GM23248 (cell line): ENCODE measurements at regions not wholly inside any gene's neighbourhood (a gene's known extent, or its start where the extent isn't known, plus 50 kb on each side); places are given as distances from the start of the nearest gene placed in this dataset.
"Not testable (repeated sequence)": the region's sequence is repeated elsewhere in the genome, so short reads cannot be mapped to it uniquely, and the experiment has no call there.

Experiments
- DNase-seq: peaks from one replicate; pipeline ENCODE4 v3.0.0-alpha.2; 2015
- H2AFZ ChIP-seq: fragments of 200-600 bp; sonication (generic); 2 replicates; pipeline ENCODE4 v1.6.1; 2016; ENCODE audit warnings: antibody characterized with exemption
- H3F3A ChIP-seq: fragments of 200-600 bp; sonication (generic); 2 replicates; pipeline ENCODE4 v1.6.1; 2016; ENCODE audit warnings: mild to moderate bottlenecking, antibody characterized with exemption, mixed run types; ENCODE audit not compliant: insufficient read depth
- H3K27ac ChIP-seq: fragments of 200-600 bp; sonication (generic); 2 replicates; pipeline ENCODE4 v1.5.1; 2016; ENCODE audit warnings: mild to moderate bottlenecking
- H3K27me3 ChIP-seq: fragments of 200-600 bp; sonication (generic); replicated peaks from 2 replicates; pipeline ENCODE4 v1.6.1; 2016; ENCODE audit warnings: mild to moderate bottlenecking; ENCODE audit not compliant: insufficient read depth
- H3K36me3 ChIP-seq: fragments of 200-600 bp; sonication (generic); 2 replicates; pipeline ENCODE4 v1.6.1; 2016; ENCODE audit warnings: low read depth, mild to moderate bottlenecking
- H3K4me1 ChIP-seq: fragments of 200-600 bp; sonication (generic); 2 replicates; pipeline ENCODE4 v1.6.1; 2016; ENCODE audit warnings: mild to moderate bottlenecking; ENCODE audit not compliant: insufficient read depth
- H3K4me2 ChIP-seq: fragments of 200-600 bp; sonication (generic); one replicate; pipeline ENCODE4 v1.6.1; 2016; ENCODE audit warnings: mild to moderate bottlenecking; ENCODE audit not compliant: unreplicated experiment
- H3K4me3 ChIP-seq: fragments of 200-600 bp; sonication (generic); 2 replicates; pipeline ENCODE4 v1.5.1; 2016; ENCODE audit warnings: mild to moderate bottlenecking
- H3K79me2 ChIP-seq: fragments of 200-600 bp; sonication (generic); 2 replicates; pipeline ENCODE4 v1.6.1; 2016; ENCODE audit warnings: mild to moderate bottlenecking; ENCODE audit not compliant: insufficient read depth
- H3K9ac ChIP-seq: fragments of 200-600 bp; sonication (generic); 2 replicates; pipeline ENCODE4 v1.6.1; 2016; ENCODE audit warnings: mild to moderate bottlenecking
- H3K9me2 ChIP-seq: fragments of 200-600 bp; sonication (generic); 2 replicates; pipeline ENCODE4 v1.6.1; 2016; ENCODE audit warnings: mixed run types, mild to moderate bottlenecking, moderate library complexity; ENCODE audit not compliant: insufficient read depth
- H3K9me3 ChIP-seq: fragments of 200-600 bp; sonication (generic); one replicate; pipeline ENCODE4 v1.6.1; 2017; ENCODE audit warnings: low read depth
- H4K20me1 ChIP-seq: fragments of 200-600 bp; sonication (generic); 2 replicates; pipeline ENCODE4 v1.6.0; 2016; ENCODE audit not compliant: insufficient read depth
- EZH2 ChIP-seq: fragments of 200-600 bp; sonication (generic); IDR thresholded peaks from 2 replicates; pipeline ENCODE4 v1.6.1; 2018; ENCODE audit warnings: antibody characterized with exemption, mild to moderate bottlenecking; ENCODE audit not compliant: insufficient read depth, poor library complexity, severe bottlenecking
- EZH2phosphoT487 ChIP-seq: fragments of 200-600 bp; sonication (generic); IDR thresholded peaks from 2 replicates; pipeline ENCODE4 v1.6.1; 2018; ENCODE audit warnings: antibody characterized with exemption, moderate library complexity, mild to moderate bottlenecking, low read depth; ENCODE audit not compliant: insufficient read depth
- WGBS, 2 experiments: methylation state at CpG; one replicate each; pipeline ENCODE4 v1.1.6; 2015 to 2017; ENCODE audit warnings: low lambda C conversion rate in 2 of 2, low coverage in 1 of 2; ENCODE audit errors: missing lambda C conversion rate in 2 of 2; 5-methylcytosine and 5-hydroxymethylcytosine counted together
- in situ Hi-C: fragments of 300-500 bp; cut with MboI; formaldehyde crosslinking; loops from 2 replicates; pipeline ENCODE4 v1.15.0; 2020

GRCh38 chr3:178137206-178137605 lies 399.0 kb upstream of the KCNMB2 start:
- Histone ChIP-seq H3K36me3 (no peaks in the 10 kb centered on the region), H3K9me3 (no peaks in the 10 kb centered on the region), H2AFZ (peak overlapping the region; percentile 57), H3K27me3 (no peaks in the 10 kb centered on the region), H3K4me3 (no peak overlapping the region), H3K4me2 (no peak overlapping the region), H3K9ac (no peak overlapping the region), H3F3A (peaks cover 4% of the 10 kb centered on the region; the same call in 1 of the 2 replicates), H4K20me1 (no peaks in the 10 kb centered on the region), H3K79me2 (no peaks in the 10 kb centered on the region), H3K27ac (no peak overlapping the region), H3K9me2 (no peaks in the 10 kb centered on the region), H3K4me1 (0 out of 2 replicates have a peak, but pooled peaks cover 1% of the 10 kb centered on the region)
- 32 to 34% methylated on average over 4 of the region's 4 CpGs for WGBS, 2 experiments
- TF ChIP-seq EZH2phosphoT487 (no peak), EZH2 (no peak)
- in situ Hi-C loops, result no loop called here
- DNase-seq, result peak; percentile 25

- H3K4me3 ChIP-seq, result no peak overlapping the region
- 58 to 60% methylated on average over 3 of the region's 3 CpGs for WGBS, 2 experiments
- no peak overlapping the region for H3K9ac ChIP-seq
- H3K27ac ChIP-seq, result no peak overlapping the region
- H3F3A ChIP-seq, result peaks cover 4% of the 10 kb centered on the region; the same call in 1 of the 2 replicates
- no peak overlapping the region for H3K4me2 ChIP-seq
- H2AFZ ChIP-seq, result no peak overlapping the region; the same call in 1 of the 2 replicates
- no peaks in the 10 kb centered on the region for H3K36me3 ChIP-seq
- H3K9me3 ChIP-seq, result no peaks in the 10 kb centered on the region
- H3K27me3 ChIP-seq, result no peaks in the 10 kb centered on the region
- H4K20me1 ChIP-seq, result no peaks in the 10 kb centered on the region
- TF ChIP-seq EZH2phosphoT487, result no peak
- TF ChIP-seq EZH2, result no peak
- no peaks in the 10 kb centered on the region for H3K9me2 ChIP-seq
- H3K79me2 ChIP-seq, result no peaks in the 10 kb centered on the region
- no peak for DNase-seq
- in situ Hi-C loops, result no loop called here
- no peaks in the 10 kb centered on the region for H3K4me1 ChIP-seq
Observed at GRCh38 chr3:178137831-178138230, 398.4 kb upstream of the KCNMB2 start.

- no peak overlapping the region for H3K4me2 ChIP-seq
- no peak overlapping the region for H2AFZ ChIP-seq
- no peak for DNase-seq
- H3K9me3 ChIP-seq, result no peaks in the 10 kb centered on the region
- H3K9ac ChIP-seq, result no peak overlapping the region
- no peaks in the 10 kb centered on the region for H3K4me1 ChIP-seq
- peaks cover 4% of the 10 kb centered on the region; the same call in 1 of the 2 replicates for H3F3A ChIP-seq
- no peaks in the 10 kb centered on the region for H4K20me1 ChIP-seq
- H3K79me2 ChIP-seq, result no peaks in the 10 kb centered on the region
- no peaks in the 10 kb centered on the region for H3K27me3 ChIP-seq
- TF ChIP-seq EZH2 (no peak), EZH2phosphoT487 (no peak)
- H3K36me3 ChIP-seq, result no peaks in the 10 kb centered on the region
- no peak overlapping the region for H3K4me3 ChIP-seq
- H3K9me2 ChIP-seq, result no peaks in the 10 kb centered on the region
- in situ Hi-C loops, result no loop called here
- H3K27ac ChIP-seq, result no peak overlapping the region
Observed at GRCh38 chr3:178139116-178139515, 397.1 kb upstream of the KCNMB2 start.

GRCh38 chr3:178140531-178141304 lies 395.5 kb upstream of the KCNMB2 start:
- no peak overlapping the region for H3K27ac ChIP-seq
- no peak overlapping the region for H3K4me3 ChIP-seq
- no peak overlapping the region for H3K9ac ChIP-seq
- H3K27me3 ChIP-seq, result no peaks in the 10 kb centered on the region
- H3F3A ChIP-seq, result peaks cover 4% of the 10 kb centered on the region; the same call in 1 of the 2 replicates
- no peak overlapping the region for H2AFZ ChIP-seq
- H3K9me3 ChIP-seq, result no peaks in the 10 kb centered on the region
- H3K79me2 ChIP-seq, result no peaks in the 10 kb centered on the region
- no peak overlapping the region for H3K4me2 ChIP-seq
- peak; percentile 6 for DNase-seq
- H3K4me1 ChIP-seq, result no peaks in the 10 kb centered on the region
- no peaks in the 10 kb centered on the region for H3K9me2 ChIP-seq
- TF ChIP-seq EZH2phosphoT487 (no peak), EZH2 (no peak)
- no peaks in the 10 kb centered on the region for H3K36me3 ChIP-seq
- H4K20me1 ChIP-seq, result no peaks in the 10 kb centered on the region
- in situ Hi-C loops, result no loop called here
- WGBS, 2 experiments, result 88 to 91% methylated on average over 3 to 4 of the region's 4 CpGs

- H2AFZ ChIP-seq, H3K4me1 ChIP-seq, H3K79me2 ChIP-seq, H3F3A ChIP-seq, H3K9me3 ChIP-seq, H3K27ac ChIP-seq, H3K4me3 ChIP-seq, in situ Hi-C loops, H3K9ac ChIP-seq, DNase-seq, H3K9me2 ChIP-seq, H3K36me3 ChIP-seq, H3K27me3 ChIP-seq, H3K4me2 ChIP-seq, H4K20me1 ChIP-seq: not testable (repeated sequence)
- WGBS, 2 experiments, result 82 to 100% methylated on average over 1 of the region's 1 CpG
Observed at GRCh38 chr3:178141305-178141684, 394.9 kb upstream of the KCNMB2 start.
